Fibroblast of pulmonary artery (primary cell): ENCODE measurements at regions not wholly inside any gene's neighbourhood (a gene's known extent, or its start where the extent isn't known, plus 50 kb on each side); places are given as distances from the start of the nearest gene placed in this dataset.

Experiments
- DNase-seq: peaks from one replicate; pipeline ENCODE4 v3.0.0-alpha.2; 2010; ENCODE audit warnings: low read depth
- H3K4me3 ChIP-seq: replicated peaks from 2 replicates; pipeline ENCODE4 v1.5.1; 2011; ENCODE audit warnings: low read depth, mild to moderate bottlenecking, control low read depth, low read length, moderate library complexity
- CTCF ChIP-seq: IDR thresholded peaks from 2 replicates; pipeline ENCODE4 v1.5.1; 2011; ENCODE audit warnings: mild to moderate bottlenecking, control low read depth, low read length, inconsistent platforms; ENCODE audit errors: missing control alignments

DNA sequence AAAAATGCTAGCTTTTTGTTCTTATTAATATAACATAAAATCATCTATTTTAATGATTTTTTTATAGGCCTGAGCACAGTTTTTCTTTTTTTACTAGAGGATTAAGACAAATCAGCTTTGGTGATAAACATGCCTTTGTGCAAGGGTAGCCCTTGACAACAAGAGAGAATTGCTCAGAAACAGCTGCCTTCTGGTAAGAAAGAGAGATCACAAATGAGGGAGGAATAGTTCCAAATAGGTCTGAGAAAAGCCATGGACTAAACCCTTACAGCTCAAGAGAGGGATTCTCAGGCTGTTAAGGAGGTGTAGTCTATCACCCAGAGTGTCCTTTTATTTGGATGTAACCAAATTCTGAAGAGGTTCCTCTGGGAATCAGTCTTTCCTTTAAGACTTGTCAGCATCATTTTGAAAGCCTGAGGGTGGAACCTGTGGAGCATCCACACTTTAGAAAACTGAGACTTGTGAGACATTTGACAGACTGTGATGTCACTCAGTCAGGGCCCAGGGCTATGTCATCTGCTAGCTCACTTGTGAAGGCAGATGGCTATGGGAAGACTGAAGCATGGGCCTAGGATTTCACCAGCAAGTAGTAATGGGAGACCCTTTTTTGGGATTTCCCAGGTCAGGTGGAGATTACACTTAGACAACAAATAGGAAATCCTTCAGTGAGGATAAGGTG, 102.9 kb upstream of the KCNAB1 start:
- DNase-seq, result no peak
- TF ChIP-seq CTCF, result no peak
- no peak overlapping the region for H3K4me3 ChIP-seq

DNA sequence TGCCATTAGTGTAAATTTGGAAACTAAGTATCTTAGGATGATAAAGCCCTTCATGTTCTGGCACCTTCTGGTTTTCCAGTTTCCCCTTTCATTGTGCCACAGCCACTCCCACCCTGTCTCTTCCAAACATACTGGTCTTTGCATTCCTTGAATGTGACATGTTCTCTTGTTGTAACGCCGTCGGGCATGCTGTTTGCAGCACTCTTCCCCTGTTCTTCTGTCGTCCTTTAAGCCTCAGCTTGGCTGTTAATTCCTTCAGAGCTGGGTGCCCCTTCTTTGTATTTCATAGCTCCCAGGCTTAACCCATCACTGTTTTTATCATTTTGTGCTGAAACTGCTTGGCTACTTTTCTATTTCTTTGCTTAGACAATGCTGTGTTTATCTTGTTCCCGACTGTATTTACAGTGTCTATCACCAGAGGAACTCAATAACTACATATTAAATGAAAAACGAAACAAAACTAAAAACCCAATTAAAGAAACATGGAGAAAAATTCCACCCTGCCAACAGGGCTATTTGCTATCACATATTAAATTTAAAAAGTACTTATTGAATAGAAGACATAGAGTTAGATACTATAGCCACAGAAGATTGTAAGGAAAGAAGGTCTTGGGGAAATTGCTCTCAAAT, 95.4 kb upstream of the KCNAB1 start:
- TF ChIP-seq CTCF, result no peak
- peak; percentile 25 for DNase-seq
- peak overlapping the region; percentile 25 for H3K4me3 ChIP-seq

DNA sequence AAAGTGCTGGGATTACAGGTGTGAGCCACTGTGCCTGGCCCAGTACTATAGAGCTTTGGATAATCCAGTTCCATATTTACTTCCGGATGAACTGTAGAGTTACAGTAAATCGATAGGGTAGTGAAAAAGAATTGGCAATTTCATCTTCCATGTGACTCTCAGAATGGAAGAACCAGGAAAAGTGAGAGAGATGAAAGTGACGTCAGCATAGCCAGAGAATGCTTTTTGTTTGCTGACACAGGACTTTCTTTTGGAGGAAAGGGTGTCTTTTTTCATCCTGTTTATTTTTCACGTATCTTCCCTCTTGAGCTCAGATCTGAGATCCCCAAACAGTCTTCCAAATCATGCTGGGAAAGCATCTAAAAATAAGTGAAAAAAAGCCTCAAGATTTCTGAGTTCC, 91.2 kb upstream of the KCNAB1 start:
- TF ChIP-seq CTCF, result no peak
- H3K4me3 ChIP-seq, result no peak overlapping the region

DNA sequence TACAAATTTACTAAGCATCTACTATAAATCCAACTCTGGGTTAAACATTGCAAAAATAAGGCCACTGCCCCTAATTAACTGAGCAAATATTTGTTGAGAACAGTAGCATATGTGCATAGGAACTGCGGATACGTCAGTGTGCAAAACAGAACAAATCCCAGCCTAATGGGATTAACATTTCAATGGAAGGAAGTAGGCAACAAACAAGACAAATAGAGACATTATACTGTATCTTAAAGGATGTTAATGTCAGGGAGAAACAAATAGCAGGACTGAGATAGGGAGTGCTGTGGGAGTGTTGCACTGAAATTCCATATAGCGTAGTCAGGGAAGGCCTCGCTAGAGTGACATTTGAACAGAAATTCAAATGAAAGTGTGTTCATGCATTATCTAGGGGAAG, 89.7 kb upstream of the KCNAB1 start:
- no peak for DNase-seq
- no peak for TF ChIP-seq CTCF
- H3K4me3 ChIP-seq, result no peak overlapping the region

More for the DNA sequence above, 91.2 kb upstream of the KCNAB1 start:
- no peak for DNase-seq

- no peak for TF ChIP-seq CTCF
- DNase-seq, result no peak
- no peak overlapping the region for H3K4me3 ChIP-seq
Observed at GRCh38 chr3:156033428-156033827, 87.0 kb upstream of the KCNAB1 start.

DNA sequence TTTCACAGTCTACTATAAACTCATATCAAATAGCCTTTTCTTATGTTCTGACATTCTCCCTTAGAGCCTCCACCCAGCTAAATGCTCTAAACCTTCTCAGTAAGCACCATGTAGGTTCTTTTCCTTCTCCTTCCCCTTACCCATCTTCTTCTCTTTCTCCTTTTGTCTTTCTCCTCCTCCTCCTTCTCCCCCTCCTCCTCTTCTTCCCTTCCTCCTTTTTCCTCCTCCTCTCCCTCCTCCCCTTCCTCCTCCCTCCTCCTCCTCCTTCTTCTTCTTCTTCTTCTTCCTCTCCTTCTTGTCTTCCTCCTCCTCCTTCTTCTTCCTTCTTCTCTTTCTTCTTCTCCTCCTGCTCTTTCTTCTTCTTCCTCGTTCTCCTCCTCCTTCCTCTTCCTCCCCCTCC, 85.2 kb upstream of the KCNAB1 start:
- H3K4me3 ChIP-seq, result no peak overlapping the region
- TF ChIP-seq CTCF, result no peak
- no peak for DNase-seq
